ENCODE measurements at regions not wholly inside any gene's neighbourhood (a gene's known extent, or its start where the extent isn't known, plus 50 kb on each side); places are given as distances from the start of the nearest gene placed in this dataset.
"Not testable (repeated sequence)": the region's sequence is repeated elsewhere in the genome, so short reads cannot be mapped to it uniquely, and the experiment has no call there.

- no peak for DNase-seq
These were observed 89.9 kb upstream of the AMN1 start for GRCh38 chr12:31818623-31819268.

DNA sequence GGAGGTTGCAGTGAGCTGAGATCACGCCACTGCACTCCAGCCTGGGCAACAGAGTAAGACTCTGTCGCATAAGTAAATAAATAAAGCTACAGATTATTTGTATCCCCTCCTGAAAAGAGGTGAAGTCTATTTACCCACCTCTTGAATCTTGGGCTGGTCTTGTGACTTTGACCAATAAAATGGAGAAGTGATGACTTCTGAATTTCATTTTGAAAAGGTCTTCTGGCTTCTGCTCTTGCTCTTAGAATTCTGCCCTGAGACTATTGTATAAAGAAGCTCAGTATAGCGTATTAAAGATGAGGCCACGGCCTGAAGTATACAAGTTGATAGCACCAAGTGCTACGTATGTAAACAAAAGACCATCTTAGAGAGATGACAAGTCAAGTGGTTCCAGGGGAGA is 88.3 kb upstream of the AMN1 start:
- no peak for DNase-seq

DNA sequence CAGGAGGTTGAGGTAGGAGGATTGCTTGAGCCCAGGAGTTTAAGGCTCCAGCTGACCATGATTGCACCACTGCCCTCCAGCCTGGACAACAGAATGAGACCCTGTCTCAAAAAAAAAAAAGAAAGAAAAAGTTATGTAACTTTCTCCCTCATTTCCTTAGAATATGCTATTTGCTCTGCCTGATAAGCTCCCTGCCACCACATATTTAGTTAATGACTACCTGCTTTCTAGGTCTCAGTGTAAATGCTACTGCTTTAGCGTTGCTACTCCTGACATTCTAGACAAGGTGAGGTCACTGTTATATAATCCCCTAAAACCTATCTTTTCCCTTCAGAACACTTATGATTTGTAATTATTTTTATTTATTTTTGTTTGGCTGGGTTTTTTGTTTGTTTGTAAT is 86.3 kb upstream of the AMN1 start:
- DNase-seq, result no peak

- peak in 1 of 2 experiments; percentile 5 for DNase-seq
These were observed 84.5 kb upstream of the AMN1 start for GRCh38 chr12:31813305-31813704.

DNA sequence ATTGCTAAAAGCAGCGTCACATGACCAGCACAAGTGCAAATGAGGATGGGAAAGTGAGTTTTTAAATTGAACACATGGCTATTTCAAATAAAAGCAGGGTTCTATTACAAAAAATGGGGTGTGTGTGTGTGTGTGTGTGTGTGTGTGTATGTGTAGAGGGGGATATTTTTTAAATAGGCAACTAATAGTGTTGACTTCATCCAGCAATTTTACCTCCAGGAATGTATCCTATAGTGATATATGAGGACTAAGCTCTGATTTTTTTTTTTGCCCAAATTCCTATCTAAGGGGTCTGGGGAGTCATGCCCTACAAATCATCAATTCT is 78.9 kb upstream of the AMN1 start:
- DNase-seq, result no peak

- DNase-seq, result not testable (repeated sequence)
These were observed 78.4 kb upstream of the AMN1 start for GRCh38 chr12:31807081-31807772.

GRCh38 chr12:31805681-31806080 is 76.9 kb upstream of the AMN1 start:
- not testable (repeated sequence) for DNase-seq

GRCh38 chr12:31804707-31805106 is 75.9 kb upstream of the AMN1 start:
- DNase-seq, result not testable (repeated sequence)

DNA sequence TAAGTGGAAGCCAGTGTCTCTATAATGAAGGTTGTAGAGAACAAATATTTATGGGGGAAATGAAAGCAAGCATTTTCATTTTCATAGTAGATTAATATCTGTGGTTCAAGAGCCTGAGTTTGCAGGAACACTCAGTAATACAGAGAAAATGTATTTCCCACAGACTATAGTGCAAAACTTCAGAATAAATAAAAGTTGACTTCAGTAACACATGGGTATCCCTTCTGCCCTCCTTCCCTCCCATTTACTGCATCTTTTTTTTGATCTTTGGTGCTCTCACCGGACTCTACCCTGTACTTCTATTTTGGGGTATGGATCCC is 75.3 kb upstream of the AMN1 start:
- DNase-seq, result no peak

DNA sequence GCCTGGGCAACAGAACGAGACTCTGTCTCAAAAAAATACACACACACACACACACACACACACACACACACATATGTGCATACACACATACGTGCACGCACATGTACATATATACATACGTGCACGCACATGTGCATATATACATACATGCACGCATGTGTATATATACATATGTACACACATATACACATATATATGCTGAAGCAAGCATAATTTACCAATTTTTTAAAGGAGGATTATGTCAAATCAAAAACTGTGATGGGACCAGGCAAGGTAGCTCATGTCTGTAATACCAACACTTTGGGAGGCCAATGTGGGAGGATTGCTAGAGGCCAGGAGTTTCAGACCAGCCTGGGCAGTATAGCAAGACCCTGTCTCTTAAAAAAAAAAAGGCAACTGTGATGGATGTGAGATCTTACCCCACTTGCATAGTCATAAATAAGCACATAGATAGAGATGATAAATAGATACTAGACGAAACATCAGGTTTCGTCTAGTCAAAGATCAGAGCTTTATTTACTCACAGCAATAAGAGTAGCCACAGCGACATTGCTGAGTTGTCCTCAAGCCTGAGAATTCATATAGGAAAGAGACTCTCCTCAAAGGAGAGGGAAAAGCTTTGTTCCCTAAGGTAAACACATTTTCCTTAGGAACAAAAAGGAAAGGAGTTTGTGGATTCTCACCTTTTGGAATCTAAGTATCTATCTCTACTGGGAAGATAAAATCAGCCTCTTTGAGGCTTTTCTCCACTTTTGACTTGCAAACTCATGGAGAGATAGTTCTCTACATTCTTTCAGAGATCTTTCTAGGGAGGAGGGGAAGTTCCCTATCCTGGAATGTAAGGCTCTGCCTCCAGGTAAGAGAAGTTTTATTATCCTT is 74.7 kb upstream of the AMN1 start:
- no peak for DNase-seq

GRCh38 chr12:31801872-31802271 is 73.1 kb upstream of the AMN1 start:
- no peak for DNase-seq

DNA sequence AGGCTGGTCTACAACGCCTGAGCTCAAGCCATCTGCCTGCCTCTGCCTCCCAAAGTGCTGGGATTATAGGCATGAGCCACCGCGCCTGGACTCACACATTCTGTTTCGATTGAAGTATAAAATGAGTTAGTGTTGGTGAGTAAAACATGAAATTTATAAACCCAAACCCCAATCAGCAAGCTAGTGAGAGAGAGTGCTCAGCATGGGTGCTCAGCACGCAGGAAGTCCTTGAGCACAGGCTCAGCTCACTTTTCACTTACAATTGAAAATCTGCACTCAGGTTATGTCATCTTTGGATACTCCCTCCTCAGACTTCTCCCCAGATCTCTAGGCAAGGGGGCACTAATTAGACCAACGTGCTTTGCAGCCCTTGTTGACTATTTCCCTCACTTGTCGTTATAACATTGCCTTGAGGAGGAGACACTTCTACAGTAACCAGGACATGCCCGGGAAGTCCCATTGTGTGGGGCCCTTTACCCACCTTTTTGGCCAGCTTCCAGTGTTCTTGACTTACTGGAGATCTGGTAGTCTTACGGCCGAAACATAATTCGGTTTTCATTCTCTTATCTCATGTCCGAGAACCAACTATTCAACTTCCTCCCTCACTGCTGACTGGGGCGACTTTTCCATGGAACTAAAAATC is 68.5 kb upstream of the AMN1 start:
- no peak for DNase-seq

DNA sequence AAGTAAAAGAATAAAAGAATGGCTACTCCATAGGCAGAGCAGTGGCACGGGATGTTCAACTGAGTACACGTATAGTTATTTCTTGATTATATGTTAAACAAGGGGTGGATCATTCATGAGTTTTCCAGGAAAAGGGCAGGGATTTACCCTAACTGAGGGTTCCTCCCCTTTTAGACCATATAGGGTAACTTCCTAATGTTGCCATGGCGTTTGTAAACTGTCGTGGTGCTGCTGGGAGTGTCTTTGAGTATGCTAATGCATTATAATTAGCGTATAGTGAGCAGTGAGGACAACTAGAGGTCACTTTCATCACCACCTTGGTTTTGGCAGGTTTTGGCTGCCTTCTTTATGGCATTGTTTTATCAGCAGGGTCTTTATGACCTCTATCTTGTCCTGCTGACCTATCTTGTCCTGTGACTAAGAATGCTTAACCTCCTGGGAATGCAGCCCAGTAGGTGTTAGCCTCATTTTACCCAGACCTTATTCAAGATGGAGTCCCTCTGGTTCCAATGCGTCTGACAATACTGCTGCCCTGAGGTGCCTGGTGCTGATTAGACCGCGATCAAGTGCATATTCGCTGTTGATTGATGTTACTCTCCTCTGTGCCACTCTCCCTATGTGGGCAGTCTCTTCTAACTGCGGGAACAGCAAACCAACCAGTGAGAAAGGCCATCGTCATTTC is 67.6 kb upstream of the AMN1 start:
- no peak for DNase-seq

GRCh38 chr12:31794745-31795144 is 65.9 kb upstream of the AMN1 start:
- DNase-seq, result no peak

GRCh38 chr12:31791265-31791664 is 62.4 kb upstream of the AMN1 start:
- DNase-seq, result not testable (repeated sequence)

- no peak for DNase-seq
These were observed 61.9 kb upstream of the AMN1 start for GRCh38 chr12:31790759-31791158.

- no peak for DNase-seq
These were observed 56.5 kb upstream of the AMN1 start for GRCh38 chr12:31785318-31785717.

GRCh38 chr12:31783996-31784645 is 55.3 kb upstream of the AMN1 start:
- DNase-seq, result peak; percentile 27 to 32

GRCh38 chr12:31783556-31783955 is 54.7 kb upstream of the AMN1 start:
- no peak for DNase-seq

GRCh38 chr12:31781894-31782540 is 53.2 kb upstream of the AMN1 start:
- DNase-seq, result no peak

DNA sequence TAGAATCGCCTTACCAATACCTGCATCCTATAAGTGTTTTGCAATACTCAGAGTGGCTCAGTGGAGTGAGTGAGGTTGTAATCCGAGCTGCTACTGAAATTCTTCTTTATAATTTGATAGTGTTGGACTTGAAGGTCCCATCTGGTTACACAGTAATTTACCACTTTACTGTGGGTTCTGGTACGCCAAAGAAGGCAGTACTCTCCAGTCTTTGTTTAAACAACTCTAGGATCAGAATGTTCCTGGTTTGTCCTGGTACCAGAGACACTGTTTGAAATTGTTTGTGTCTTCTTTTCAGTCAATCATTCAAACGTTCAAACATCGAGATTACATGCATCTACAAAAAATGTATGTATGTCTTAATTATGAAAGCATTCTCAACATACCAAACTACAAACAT is 51.3 kb upstream of the AMN1 start:
- DNase-seq, result no peak

DNA sequence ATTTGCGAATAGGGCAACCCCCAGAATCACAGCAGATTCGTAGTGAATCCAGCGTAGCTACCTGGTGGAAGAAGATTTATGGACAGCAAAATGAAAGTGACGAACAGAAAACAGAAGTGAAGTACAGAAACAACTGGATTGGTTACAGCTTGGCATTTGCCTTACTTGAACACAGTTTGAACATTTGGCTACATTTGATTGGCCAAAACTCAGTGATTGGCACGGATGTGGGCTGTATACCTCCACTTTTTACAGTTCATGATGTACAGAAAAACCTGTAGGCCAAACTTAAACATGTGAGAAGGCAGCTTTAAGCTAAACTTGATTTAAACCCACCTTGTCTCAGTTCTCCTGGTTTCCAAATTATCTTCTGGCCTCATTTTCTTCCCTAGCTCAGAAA is 49.9 kb upstream of the AMN1 start:
- no peak for DNase-seq

Data from Kasumi-1 (cell line).